HL-60 (cell line): ENCODE measurements at regions not wholly inside any gene's neighbourhood (a gene's known extent, or its start where the extent isn't known, plus 50 kb on each side); places are given as distances from the start of the nearest gene placed in this dataset.

Experiments
- CTCF ChIP-seq: IDR thresholded peaks from one replicate; pipeline ENCODE4 v1.5.1; 2011; ENCODE audit warnings: low read length, control low read depth, inconsistent platforms; ENCODE audit not compliant: insufficient read depth
- POLR2AphosphoS5 ChIP-seq: IDR thresholded peaks from 2 replicates; pipeline ENCODE4 v1.6.1; 2012; ENCODE audit warnings: low read depth
- SPI1 ChIP-seq: IDR thresholded peaks from 2 replicates; pipeline ENCODE4 v1.6.1; 2012; ENCODE audit warnings: low read depth, mild to moderate bottlenecking, borderline replicate concordance
- TF ChIP-seq, protein P1 (sequence below): IDR thresholded peaks from 2 replicates; pipeline ENCODE4 v1.6.1; 2012; ENCODE audit warnings: low read depth; ENCODE audit not compliant: insufficient replicate concordance

GRCh38 chr15:25544076-25544475, 105.3 kb upstream of the UBE3A start:
- no peak for TF ChIP-seq CTCF
- TF ChIP-seq, protein P1, sequence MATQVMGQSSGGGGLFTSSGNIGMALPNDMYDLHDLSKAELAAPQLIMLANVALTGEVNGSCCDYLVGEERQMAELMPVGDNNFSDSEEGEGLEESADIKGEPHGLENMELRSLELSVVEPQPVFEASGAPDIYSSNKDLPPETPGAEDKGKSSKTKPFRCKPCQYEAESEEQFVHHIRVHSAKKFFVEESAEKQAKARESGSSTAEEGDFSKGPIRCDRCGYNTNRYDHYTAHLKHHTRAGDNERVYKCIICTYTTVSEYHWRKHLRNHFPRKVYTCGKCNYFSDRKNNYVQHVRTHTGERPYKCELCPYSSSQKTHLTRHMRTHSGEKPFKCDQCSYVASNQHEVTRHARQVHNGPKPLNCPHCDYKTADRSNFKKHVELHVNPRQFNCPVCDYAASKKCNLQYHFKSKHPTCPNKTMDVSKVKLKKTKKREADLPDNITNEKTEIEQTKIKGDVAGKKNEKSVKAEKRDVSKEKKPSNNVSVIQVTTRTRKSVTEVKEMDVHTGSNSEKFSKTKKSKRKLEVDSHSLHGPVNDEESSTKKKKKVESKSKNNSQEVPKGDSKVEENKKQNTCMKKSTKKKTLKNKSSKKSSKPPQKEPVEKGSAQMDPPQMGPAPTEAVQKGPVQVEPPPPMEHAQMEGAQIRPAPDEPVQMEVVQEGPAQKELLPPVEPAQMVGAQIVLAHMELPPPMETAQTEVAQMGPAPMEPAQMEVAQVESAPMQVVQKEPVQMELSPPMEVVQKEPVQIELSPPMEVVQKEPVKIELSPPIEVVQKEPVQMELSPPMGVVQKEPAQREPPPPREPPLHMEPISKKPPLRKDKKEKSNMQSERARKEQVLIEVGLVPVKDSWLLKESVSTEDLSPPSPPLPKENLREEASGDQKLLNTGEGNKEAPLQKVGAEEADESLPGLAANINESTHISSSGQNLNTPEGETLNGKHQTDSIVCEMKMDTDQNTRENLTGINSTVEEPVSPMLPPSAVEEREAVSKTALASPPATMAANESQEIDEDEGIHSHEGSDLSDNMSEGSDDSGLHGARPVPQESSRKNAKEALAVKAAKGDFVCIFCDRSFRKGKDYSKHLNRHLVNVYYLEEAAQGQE: no peak
- TF ChIP-seq POLR2AphosphoS5: no peak
- TF ChIP-seq SPI1: no peak
